Activated B cell treated with CpG ODN at 0.5 μM for 24 hours (primary cell): ENCODE measurements at regions not wholly inside any gene's neighbourhood (a gene's known extent, or its start where the extent isn't known, plus 50 kb on each side); places are given as distances from the start of the nearest gene placed in this dataset.

Source experiments
- ATAC-seq: fragments of 200-7000 bp; cut with Tn5 transposase; one replicate; pipeline ENCODE4 v1.10.0; 2021; ENCODE audit warnings: low read depth, mild to moderate bottlenecking, moderate library complexity
- CTCF ChIA-PET: fragments of 350-600 bp; sonication (Branson Sonifier 250); formaldehyde crosslinking; loops from one replicate; lab custom pipeline; 2021; ENCODE audit warnings: antibody characterized with exemption; lab: Charles Lee
- POLR2A ChIA-PET: fragments of 350-600 bp; sonication (Branson Sonifier 250); formaldehyde crosslinking; loops from one replicate; lab custom pipeline; 2021; ENCODE audit warnings: antibody characterized with exemption; lab: Charles Lee
- DNase-seq: peaks from one replicate; pipeline ENCODE4 v3.0.0; 2022
- H3K27ac Mint-ChIP-seq: one replicate; pipeline ENCODE4 v1.8.0; 2020; ENCODE audit warnings: mixed read lengths
- H3K27me3 Mint-ChIP-seq: one replicate; pipeline ENCODE4 v1.8.0; 2021; ENCODE audit warnings: mixed read lengths
- H3K36me3 Mint-ChIP-seq: one replicate; pipeline ENCODE4 v1.8.0; 2021; ENCODE audit warnings: low read depth, mixed read lengths
- H3K4me1 Mint-ChIP-seq: one replicate; pipeline ENCODE4 v1.8.0; 2021; ENCODE audit warnings: mixed read lengths
- H3K4me3 Mint-ChIP-seq: one replicate; pipeline ENCODE4 v1.8.0; 2020; ENCODE audit warnings: mild to moderate bottlenecking, mixed read lengths
- H3K9me3 Mint-ChIP-seq: one replicate; pipeline ENCODE4 v1.8.0; 2020; ENCODE audit warnings: mixed read lengths
- intact Hi-C: fragments of 100-400 bp; cut with micrococcal nuclease; formaldehyde crosslinking; loops from one replicate; pipeline ENCODE4 v1.15.1; 2024
- TF ChIP-seq, protein P1 (sequence below): fragments of 200-600 bp; IDR thresholded peaks from one replicate; pipeline ENCODE4 v1.8.0; 2022; ENCODE audit warnings: antibody characterized with exemption, mild to moderate bottlenecking

GRCh38 chr4:123288309-123289025 lies 108.1 kb upstream of the SPRY1 start:
- ATAC-seq (no peak), DNase-seq (no peak)
- peaks cover 46% of the 10 kb centered on the region for H3K36me3 Mint-ChIP-seq
- H3K9me3 Mint-ChIP-seq, result peaks cover 37% of the 10 kb centered on the region
- peaks cover 13% of the 10 kb centered on the region for H3K4me1 Mint-ChIP-seq
- H3K4me3 Mint-ChIP-seq, result no peak overlapping the region
- H3K27ac Mint-ChIP-seq, result no peak overlapping the region
- ChIA-PET POLR2A (no interaction called here), CTCF (no interaction called here)
- intact Hi-C loops, result no loop called here
- no peaks in the 10 kb centered on the region for H3K27me3 Mint-ChIP-seq
- TF ChIP-seq, protein P1, sequence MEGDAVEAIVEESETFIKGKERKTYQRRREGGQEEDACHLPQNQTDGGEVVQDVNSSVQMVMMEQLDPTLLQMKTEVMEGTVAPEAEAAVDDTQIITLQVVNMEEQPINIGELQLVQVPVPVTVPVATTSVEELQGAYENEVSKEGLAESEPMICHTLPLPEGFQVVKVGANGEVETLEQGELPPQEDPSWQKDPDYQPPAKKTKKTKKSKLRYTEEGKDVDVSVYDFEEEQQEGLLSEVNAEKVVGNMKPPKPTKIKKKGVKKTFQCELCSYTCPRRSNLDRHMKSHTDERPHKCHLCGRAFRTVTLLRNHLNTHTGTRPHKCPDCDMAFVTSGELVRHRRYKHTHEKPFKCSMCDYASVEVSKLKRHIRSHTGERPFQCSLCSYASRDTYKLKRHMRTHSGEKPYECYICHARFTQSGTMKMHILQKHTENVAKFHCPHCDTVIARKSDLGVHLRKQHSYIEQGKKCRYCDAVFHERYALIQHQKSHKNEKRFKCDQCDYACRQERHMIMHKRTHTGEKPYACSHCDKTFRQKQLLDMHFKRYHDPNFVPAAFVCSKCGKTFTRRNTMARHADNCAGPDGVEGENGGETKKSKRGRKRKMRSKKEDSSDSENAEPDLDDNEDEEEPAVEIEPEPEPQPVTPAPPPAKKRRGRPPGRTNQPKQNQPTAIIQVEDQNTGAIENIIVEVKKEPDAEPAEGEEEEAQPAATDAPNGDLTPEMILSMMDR, result no peak

GRCh38 chr4:123291329-123291728 lies 105.3 kb upstream of the SPRY1 start:
- POLR2A ChIA-PET, result no interaction called here
- TF ChIP-seq, protein P1, result no peak
- peaks cover 37% of the 10 kb centered on the region for H3K9me3 Mint-ChIP-seq
- ATAC-seq (no peak), DNase-seq (no peak)
- H3K27me3 Mint-ChIP-seq, result no peaks in the 10 kb centered on the region
- H3K27ac Mint-ChIP-seq, result no peak overlapping the region
- CTCF ChIA-PET, result no interaction called here
- H3K4me1 Mint-ChIP-seq, result peaks cover 13% of the 10 kb centered on the region
- intact Hi-C loops, result no loop called here
- H3K4me3 Mint-ChIP-seq, result no peak overlapping the region
- peaks cover 53% of the 10 kb centered on the region for H3K36me3 Mint-ChIP-seq

- CTCF ChIA-PET, result no interaction called here
- Mint-ChIP-seq H3K4me1 (peaks cover 4% of the 10 kb centered on the region), H3K9me3 (no peaks in the 10 kb centered on the region), H3K27me3 (no peaks in the 10 kb centered on the region), H3K36me3 (peaks cover 10% of the 10 kb centered on the region), H3K4me3 (no peak overlapping the region), H3K27ac (no peak overlapping the region)
- POLR2A ChIA-PET, result no interaction called here
- intact Hi-C loops, result no loop called here
- ATAC-seq (no peak), DNase-seq (no peak)
- TF ChIP-seq, protein P1, result no peak
Measured at GRCh38 chr4:123297836-123298235, 98.8 kb upstream of the SPRY1 start.

- POLR2A ChIA-PET, result no interaction called here
- ATAC-seq (no peak), DNase-seq (no peak)
- no peak overlapping the region for H3K4me3 Mint-ChIP-seq
- H3K36me3 Mint-ChIP-seq, result peaks cover 10% of the 10 kb centered on the region
- CTCF ChIA-PET, result no interaction called here
- H3K27ac Mint-ChIP-seq, result no peak overlapping the region
- intact Hi-C loops, result no loop called here
- H3K9me3 Mint-ChIP-seq, result no peaks in the 10 kb centered on the region
- TF ChIP-seq, protein P1, result no peak
- H3K27me3 Mint-ChIP-seq, result no peaks in the 10 kb centered on the region
- peaks cover 4% of the 10 kb centered on the region for H3K4me1 Mint-ChIP-seq
Measured at GRCh38 chr4:123298261-123298660, 98.3 kb upstream of the SPRY1 start.

GRCh38 chr4:123298801-123299200 lies 97.8 kb upstream of the SPRY1 start:
- ATAC-seq, result no peak
- intact Hi-C loops, result no loop called here
- H3K4me1 Mint-ChIP-seq, result peaks cover 4% of the 10 kb centered on the region
- H3K27ac Mint-ChIP-seq, result no peak overlapping the region
- POLR2A ChIA-PET, result no interaction called here
- no peaks in the 10 kb centered on the region for H3K9me3 Mint-ChIP-seq
- H3K27me3 Mint-ChIP-seq, result no peaks in the 10 kb centered on the region
- H3K36me3 Mint-ChIP-seq, result peaks cover 10% of the 10 kb centered on the region
- no peak for DNase-seq
- CTCF ChIA-PET, result no interaction called here
- TF ChIP-seq, protein P1, result no peak
- no peak overlapping the region for H3K4me3 Mint-ChIP-seq
